GM21619 (cell line): ENCODE measurements at regions not wholly inside any gene's neighbourhood (a gene's known extent, or its start where the extent isn't known, plus 50 kb on each side); places are given as distances from the start of the nearest gene placed in this dataset.
A peak's percentile ranks its signal among the peaks of the same experiment; 100 is the strongest.
"Not testable (repeated sequence)": the region's sequence is repeated elsewhere in the genome, so short reads cannot be mapped to it uniquely, and the experiment has no call there.

Source experiments
- ATAC-seq: cut with Tn5 transposase; IDR thresholded peaks from one replicate; pipeline ENCODE4 v1.9.1; 2021; ENCODE audit not compliant: unreplicated experiment

- ATAC-seq = no peak
These were observed 159.9 kb upstream of the NEGR1 start for GRCh38 chr1:72442262-72442661.

GRCh38 chr1:72439036-72439435 lies 156.7 kb upstream of the NEGR1 start:
- ATAC-seq = no peak

GRCh38 chr1:72438270-72438669 lies 155.9 kb upstream of the NEGR1 start:
- ATAC-seq = no peak

- ATAC-seq = no peak
These were observed 152.7 kb upstream of the NEGR1 start for GRCh38 chr1:72435025-72435424.

- ATAC-seq = no peak
These were observed 151.7 kb upstream of the NEGR1 start for GRCh38 chr1:72434070-72434469.

GRCh38 chr1:72433591-72433990 lies 151.3 kb upstream of the NEGR1 start:
- peak; percentile 56 for ATAC-seq

- no peak for ATAC-seq
These were observed 150.4 kb upstream of the NEGR1 start for GRCh38 chr1:72432645-72433267.

- no peak for ATAC-seq
These were observed 149.5 kb upstream of the NEGR1 start for GRCh38 chr1:72431810-72432209.

GRCh38 chr1:72428276-72428675 lies 145.9 kb upstream of the NEGR1 start:
- not testable (repeated sequence) for ATAC-seq

- ATAC-seq = no peak
These were observed 136.9 kb upstream of the NEGR1 start for GRCh38 chr1:72419229-72419628.

- ATAC-seq = no peak
These were observed 129.9 kb upstream of the NEGR1 start for GRCh38 chr1:72412286-72412685.

GRCh38 chr1:72399807-72400206 lies 117.5 kb upstream of the NEGR1 start:
- ATAC-seq = no peak

- no peak for ATAC-seq
These were observed 115.4 kb upstream of the NEGR1 start for GRCh38 chr1:72397786-72398185.

GRCh38 chr1:72394457-72394856 lies 112.1 kb upstream of the NEGR1 start:
- no peak for ATAC-seq

GRCh38 chr1:72379072-72379471 lies 96.7 kb upstream of the NEGR1 start:
- no peak for ATAC-seq

- ATAC-seq = no peak
These were observed 92.9 kb upstream of the NEGR1 start for GRCh38 chr1:72375226-72375625.

GRCh38 chr1:72371259-72372035 lies 89.1 kb upstream of the NEGR1 start:
- ATAC-seq = no peak

GRCh38 chr1:72370836-72371235 lies 88.5 kb upstream of the NEGR1 start:
- ATAC-seq = not testable (repeated sequence)

- ATAC-seq = no peak
These were observed 86.9 kb upstream of the NEGR1 start for GRCh38 chr1:72369069-72369757.

GRCh38 chr1:72366466-72366865 lies 84.1 kb upstream of the NEGR1 start:
- no peak for ATAC-seq

- ATAC-seq = no peak
These were observed 83.4 kb upstream of the NEGR1 start for GRCh38 chr1:72365693-72366092.

GRCh38 chr1:72362538-72362937 lies 80.2 kb upstream of the NEGR1 start:
- no peak for ATAC-seq
